K562 (cell line): ENCODE measurements at regions not wholly inside any gene's neighbourhood (a gene's known extent, or its start where the extent isn't known, plus 50 kb on each side); places are given as distances from the start of the nearest gene placed in this dataset.

Experiments used
- ATAC-seq: fragments of 200-7000 bp; cut with Tn5 transposase; 3 replicates; pipeline ENCODE4 v1.9.1; 2020; ENCODE audit warnings: moderate library complexity
- BruUV-seq: library from RNA; stranded (reverse); fragments of 400-500 nt; replicated peaks from 2 replicates; lab custom pipeline; 2021; lab: Mats Ljungman, UMichigan
- CTCF ChIA-PET: fragments of 300-600 bp; formaldehyde crosslinking; extraction: SDS; loops from one replicate; lab custom pipeline; 2021; ENCODE audit warnings: low intra/inter-chr PET ratio; lab: Yijun Ruan, JAX
- POLR2A ChIA-PET: fragments of 300-600, 350-650 bp; sonication (Branson Sonifier 250); formaldehyde crosslinking; extraction: SDS; loops from one replicate; lab custom pipeline; 2021; ENCODE audit warnings: antibody characterized with exemption, inconsistent platforms; lab: Yijun Ruan, JAX
- DNase-seq, 4 experiments: peaks; one replicate each; pipeline versions ENCODE4 v3.0.0 to v3.0.0-alpha.2; 2011 to 2018; ENCODE audit warnings: low spot score in 3 of 4, mixed read lengths in 3 of 4; ENCODE audit errors: extremely low read depth in 1 of 4
- FAIRE-seq: peaks from 2 replicates; lab custom pipeline; 2011; peaks lifted over from hg19 to GRCh38; lab: Jason Lieb, UNC
- H2AFZ ChIP-seq: 2 replicates; pipeline ENCODE4 v1.6.0; 2011; ENCODE audit warnings: low read depth, low read length, control low read depth, inconsistent platforms
- H3K27ac ChIP-seq: fragments of 200-600 bp; 3 replicates; pipeline ENCODE4 v1.8.0; 2011; ENCODE audit warnings: low read depth, mild to moderate bottlenecking, control low read depth, inconsistent platforms, low read length, moderate library complexity, mixed read lengths; ENCODE audit errors: extremely low read depth
- H3K27me3 ChIP-seq, 2 experiments: fragments of 300-600 bp in 1 of 2; 2 replicates in 1 of 2; 3 replicates in 1 of 2; pipeline versions ENCODE4 v1.6.0 to v1.8.0; 2011; ENCODE audit warnings: inconsistent platforms in 2 of 2, low read length in 2 of 2, mild to moderate bottlenecking in 1 of 2, mixed read lengths in 1 of 2, moderate library complexity in 1 of 2; ENCODE audit not compliant: control insufficient read depth in 2 of 2, insufficient read depth in 2 of 2
- H3K36me3 ChIP-seq: fragments of 300-600 bp; 3 replicates; pipeline ENCODE4 v1.8.0; 2011; ENCODE audit warnings: mild to moderate bottlenecking, low read length, inconsistent platforms; ENCODE audit not compliant: control insufficient read depth, insufficient read depth
- H3K4me1 ChIP-seq, 2 experiments: fragments of 200-600 bp in 1 of 2; replicated peaks in 1 of 2; 2 replicates in 1 of 2; 3 replicates in 1 of 2; pipeline versions ENCODE4 v1.5.1 to v1.8.0; 2011; ENCODE audit warnings: inconsistent platforms in 2 of 2, low read length in 2 of 2, mild to moderate bottlenecking in 1 of 2, mixed read lengths in 1 of 2, moderate library complexity in 1 of 2; ENCODE audit not compliant: control insufficient read depth in 2 of 2, insufficient read depth in 2 of 2
- H3K4me2 ChIP-seq: 2 replicates; pipeline ENCODE4 v1.6.1; 2011; ENCODE audit warnings: low read length, control low read depth, inconsistent platforms, mixed read lengths; ENCODE audit not compliant: insufficient read depth
- H3K4me3 ChIP-seq: fragments of 200-600 bp; sonication (generic), shearing (Covaris generic); 2 replicates; pipeline ENCODE4 v1.5.1; 2016; ENCODE audit warnings: control low read depth, inconsistent platforms
- H3K79me2 ChIP-seq: fragments of 200-600 bp; 3 replicates; pipeline ENCODE4 v1.8.0; 2011; ENCODE audit warnings: low read length, inconsistent platforms; ENCODE audit not compliant: control insufficient read depth, insufficient read depth
- H3K9ac ChIP-seq, 2 experiments: 2 replicates each; pipeline versions ENCODE4 v1.6.0 to v1.6.1; 2011; ENCODE audit warnings: low read depth in 2 of 2, low read length in 2 of 2, control low read depth in 1 of 2, inconsistent platforms in 1 of 2, mild to moderate bottlenecking in 1 of 2, mixed read lengths in 1 of 2; ENCODE audit not compliant: insufficient read depth in 1 of 2
- H3K9me1 ChIP-seq: one replicate; pipeline ENCODE4 v1.6.0; 2011; ENCODE audit warnings: inconsistent platforms, mild to moderate bottlenecking, low read length, moderate library complexity; ENCODE audit not compliant: control insufficient read depth, insufficient read depth
- H3K9me3 ChIP-seq: replicated peaks from 2 replicates; pipeline ENCODE4 v1.5.1; 2011; ENCODE audit warnings: low read depth, low read length, inconsistent platforms; ENCODE audit not compliant: control insufficient read depth, insufficient read depth
- H4K20me1 ChIP-seq: replicated peaks from 2 replicates; pipeline ENCODE4 v1.6.1; 2011; ENCODE audit warnings: low read length, inconsistent platforms, mixed read lengths; ENCODE audit not compliant: control insufficient read depth, insufficient read depth
- BCOR ChIP-seq: fragments of 450-650 bp; IDR thresholded peaks from 2 replicates; pipeline ENCODE4 v1.6.1; 2016
- BRF1 ChIP-seq: IDR thresholded peaks from 3 replicates; pipeline ENCODE4 v1.6.1; 2011; ENCODE audit warnings: borderline replicate concordance, mild to moderate bottlenecking; ENCODE audit not compliant: insufficient read length; ENCODE audit errors: extremely low read depth
- CBFA2T3 ChIP-seq: fragments of 450-650 bp; IDR thresholded peaks from 2 replicates; pipeline ENCODE4 v1.6.1; 2017
- DPF2 ChIP-seq: fragments of 450-650 bp; IDR thresholded peaks from 2 replicates; pipeline ENCODE4 v1.6.1; 2016
- FOSL1 ChIP-seq: fragments of 200-800 bp; sonication (Bioruptor generic); conservative IDR thresholded peaks from 2 replicates; pipeline ENCODE4 v1.6.1; 2016; ENCODE audit warnings: missing genetic modification characterization, missing compliant biosample characterization
- HES1 ChIP-seq: fragments of 450-650 bp; IDR thresholded peaks from 2 replicates; pipeline ENCODE4 v1.6.1; 2016; ENCODE audit warnings: low read depth, mild to moderate bottlenecking, moderate library complexity
- MCM5 ChIP-seq: fragments of 450-650 bp; IDR thresholded peaks from 2 replicates; pipeline ENCODE4 v1.6.1; 2016; ENCODE audit warnings: low read depth
- MYNN ChIP-seq, 2 experiments: sonication (generic); formaldehyde crosslinking in 1 of 2; IDR thresholded peaks; 2 replicates each; pipeline versions ENCODE4 v1.5.0 to v1.6.1; 2016 to 2020; ENCODE audit warnings: antibody characterized with exemption in 1 of 2, missing genetic modification reagents in 1 of 2
- NFRKB ChIP-seq: fragments of 450-650 bp; IDR thresholded peaks from 2 replicates; pipeline ENCODE4 v1.6.1; 2016; ENCODE audit warnings: low read depth
- PRDM10 ChIP-seq: fragments of 450-650 bp; IDR thresholded peaks from 2 replicates; pipeline ENCODE4 v1.6.1; 2018; ENCODE audit not compliant: partially characterized antibody
- RFX5 ChIP-seq: IDR thresholded peaks from 2 replicates; pipeline ENCODE4 v1.6.1; 2011; ENCODE audit warnings: low read depth, mild to moderate bottlenecking, improper control_type of control experiment, low read length
- SMARCA5 ChIP-seq: fragments of 450-650 bp; IDR thresholded peaks from 2 replicates; pipeline ENCODE4 v1.6.1; 2016
- SOX6 ChIP-seq: fragments of 450-650 bp; IDR thresholded peaks from 2 replicates; pipeline ENCODE4 v1.6.1; 2014; ENCODE audit warnings: mild to moderate bottlenecking
- TEAD4 ChIP-seq, 2 experiments: sonication (generic) in 1 of 2; formaldehyde crosslinking in 1 of 2; IDR thresholded peaks; 2 replicates each; pipeline versions ENCODE4 v1.6.1 to v1.8.0; 2012 to 2022; ENCODE audit warnings: borderline replicate concordance in 1 of 2, inconsistent platforms in 1 of 2, low read length in 1 of 2, mild to moderate bottlenecking in 1 of 2, missing genetic modification reagents in 1 of 2
- ZFP1 ChIP-seq: fragments of 450-650 bp; formaldehyde crosslinking; IDR thresholded peaks from 2 replicates; pipeline ENCODE4 v1.4.0; 2020; ENCODE audit warnings: mild to moderate bottlenecking, mixed read lengths
- ZKSCAN1 ChIP-seq: fragments of 150-350 bp; IDR thresholded peaks from 2 replicates; pipeline ENCODE4 v1.6.1; 2016; ENCODE audit warnings: low read depth, low read length
- ZNF274 ChIP-seq: IDR thresholded peaks from 2 replicates; pipeline ENCODE4 v1.6.1; 2011; ENCODE audit warnings: low read depth, mild to moderate bottlenecking, low read length, moderate library complexity, borderline replicate concordance
- ZNF444 ChIP-seq: fragments of 250-450 bp; sonication (Bioruptor Pico); IDR thresholded peaks from 2 replicates; pipeline ENCODE4 v1.4.0; 2020; ENCODE audit warnings: mild to moderate bottlenecking, moderate library complexity
- ZNF778 ChIP-seq: fragments of 450-650 bp; formaldehyde crosslinking; IDR thresholded peaks from 2 replicates; pipeline ENCODE4 v1.4.0; 2020; ENCODE audit warnings: mild to moderate bottlenecking, moderate library complexity
- WGBS: fragments of 100-300 bp; shearing (Covaris generic); methylation state at CpG from one replicate; pipeline ENCODE4 v1.1.6; 2016; ENCODE audit warnings: low coverage, mixed read lengths; ENCODE audit not compliant: insufficient coverage; ENCODE audit errors: missing lambda C conversion rate; 5-methylcytosine and 5-hydroxymethylcytosine counted together
- in situ Hi-C: fragments of 300-500 bp; cut with MboI; formaldehyde crosslinking; loops from 4 replicates; pipeline ENCODE4 v1.15.0; 2018; ENCODE audit warnings: inconsistent platforms, mixed read lengths
- intact Hi-C: fragments of 100-400 bp; cut with micrococcal nuclease; formaldehyde crosslinking; loops from 2 replicates; pipeline ENCODE4 v1.14.2; 2022

GRCh38 chr3:124562769-124563168, 167.5 kb upstream of the UMPS start:
- no peaks in the 10 kb centered on the region for H3K9me3 ChIP-seq
- POLR2A ChIA-PET, result interaction anchor here (0.6 kb wide), 1 partner anchor 149 kb away, joined by 3 read pairs; no protein-coding TSS in a partner anchor

More at GRCh38 chr3:124562769-124563168, 167.5 kb upstream of the UMPS start:
- DNase-seq (no peak), FAIRE-seq (no peak), ATAC-seq (no peak)
- H3K27ac ChIP-seq, result no peak overlapping the region
- H3K4me2 ChIP-seq, result no peak overlapping the region
- no TSS peak for BruUV-seq
- H3K9me1 ChIP-seq, result no peaks in the 10 kb centered on the region
- no peaks in the 10 kb centered on the region for H3K36me3 ChIP-seq
- no peaks in the 10 kb centered on the region for H3K79me2 ChIP-seq
- H3K27me3 ChIP-seq, result peaks cover 0 to 4% of the 10 kb centered on the region in 2 experiments; a peak in 1 of 5 replicates
- no peak overlapping the region for H2AFZ ChIP-seq
- no peak overlapping the region for H3K9ac ChIP-seq
- 48% methylated on average over 9 of the region's 14 CpGs for WGBS
- in situ Hi-C loops (loop anchor here (5.0 kb wide), 1 partner anchor 125 kb away; no protein-coding TSS in a partner anchor), intact Hi-C loops (no loop called here)
- CTCF ChIA-PET, result no interaction called here
- H4K20me1 ChIP-seq, result no peaks in the 10 kb centered on the region
- no peak overlapping the region for H3K4me3 ChIP-seq
- H3K4me1 ChIP-seq, result peaks cover 0 to 5% of the 10 kb centered on the region in 2 experiments; a peak in 3 of 5 replicates
- TF ChIP-seq TEAD4 (IDR thresholded peaks at IDR 0.05; ENCODE audit: low read length) (no peak), TEAD4 (CRISPR knock-in tag; IDR thresholded peaks at IDR 0.05; ENCODE audit: borderline replicate concordance) (no peak), BCOR (no peak), FOSL1 (no peak), ZNF778 (CRISPR knock-in tag) (no peak), BRF1 (no peak), PRDM10 (no peak), SOX6 (no peak), CBFA2T3 (no peak), ZNF274 (no peak), MCM5 (no peak), RFX5 (no peak), SMARCA5 (no peak), ZKSCAN1 (no peak), HES1 (no peak), ZFP1 (CRISPR knock-in tag) (no peak), NFRKB (no peak), ZNF444 (no peak), DPF2 (no peak), MYNN (IDR thresholded peaks at IDR 0.05) (no peak), MYNN (CRISPR knock-in tag; IDR thresholded peaks at IDR 0.05) (no peak)
